ENCODE measurements at regions not wholly inside any gene's neighbourhood (a gene's known extent, or its start where the extent isn't known, plus 50 kb on each side); places are given as distances from the start of the nearest gene placed in this dataset.

DNA sequence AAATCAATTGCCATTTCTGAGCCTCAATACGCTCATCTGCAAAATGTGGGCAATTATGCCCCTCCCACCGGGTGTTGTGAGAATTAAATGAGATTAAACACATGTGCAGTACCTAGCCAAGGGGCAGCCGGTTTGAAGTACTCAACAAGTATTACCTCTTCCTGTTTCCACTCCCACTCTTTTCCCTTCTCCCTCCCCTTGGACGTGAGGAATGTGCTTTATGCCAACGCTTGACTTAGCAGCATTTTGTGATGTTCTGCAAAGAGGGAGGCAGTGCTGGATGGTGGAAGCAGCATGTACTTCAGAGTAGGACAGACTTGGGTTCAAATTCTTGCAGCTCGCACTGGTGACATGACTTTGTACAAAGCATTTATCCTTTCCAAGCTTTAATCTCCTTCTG lies 306.0 kb downstream of the BUD13 start:
- Histone ChIP-seq H3K9me3 (no peaks in the 10 kb centered on the region), H3K27ac (no peak overlapping the region), H3K36me3 (no peaks in the 10 kb centered on the region), H3K27me3 (no peaks in the 10 kb centered on the region), H3K4me1 (peaks cover 0 to 11% (median 0%) of the 10 kb centered on the region in 4 donors), H3K4me3 (no peak overlapping the region)
- TF ChIP-seq POLR2A (IDR thresholded peaks at IDR 0.05), result no peak
- TF ChIP-seq, protein P1, sequence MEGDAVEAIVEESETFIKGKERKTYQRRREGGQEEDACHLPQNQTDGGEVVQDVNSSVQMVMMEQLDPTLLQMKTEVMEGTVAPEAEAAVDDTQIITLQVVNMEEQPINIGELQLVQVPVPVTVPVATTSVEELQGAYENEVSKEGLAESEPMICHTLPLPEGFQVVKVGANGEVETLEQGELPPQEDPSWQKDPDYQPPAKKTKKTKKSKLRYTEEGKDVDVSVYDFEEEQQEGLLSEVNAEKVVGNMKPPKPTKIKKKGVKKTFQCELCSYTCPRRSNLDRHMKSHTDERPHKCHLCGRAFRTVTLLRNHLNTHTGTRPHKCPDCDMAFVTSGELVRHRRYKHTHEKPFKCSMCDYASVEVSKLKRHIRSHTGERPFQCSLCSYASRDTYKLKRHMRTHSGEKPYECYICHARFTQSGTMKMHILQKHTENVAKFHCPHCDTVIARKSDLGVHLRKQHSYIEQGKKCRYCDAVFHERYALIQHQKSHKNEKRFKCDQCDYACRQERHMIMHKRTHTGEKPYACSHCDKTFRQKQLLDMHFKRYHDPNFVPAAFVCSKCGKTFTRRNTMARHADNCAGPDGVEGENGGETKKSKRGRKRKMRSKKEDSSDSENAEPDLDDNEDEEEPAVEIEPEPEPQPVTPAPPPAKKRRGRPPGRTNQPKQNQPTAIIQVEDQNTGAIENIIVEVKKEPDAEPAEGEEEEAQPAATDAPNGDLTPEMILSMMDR (IDR thresholded peaks at IDR 0.05), result no peak
- no peak for TF ChIP-seq EP300 (IDR thresholded peaks at IDR 0.05)
- 59 to 68% methylated on average over 6 of the region's 6 CpGs for WGBS, 2 donors
- DNase-seq (ENCODE audit: low spot score in 2 of 2), result no peak

DNA sequence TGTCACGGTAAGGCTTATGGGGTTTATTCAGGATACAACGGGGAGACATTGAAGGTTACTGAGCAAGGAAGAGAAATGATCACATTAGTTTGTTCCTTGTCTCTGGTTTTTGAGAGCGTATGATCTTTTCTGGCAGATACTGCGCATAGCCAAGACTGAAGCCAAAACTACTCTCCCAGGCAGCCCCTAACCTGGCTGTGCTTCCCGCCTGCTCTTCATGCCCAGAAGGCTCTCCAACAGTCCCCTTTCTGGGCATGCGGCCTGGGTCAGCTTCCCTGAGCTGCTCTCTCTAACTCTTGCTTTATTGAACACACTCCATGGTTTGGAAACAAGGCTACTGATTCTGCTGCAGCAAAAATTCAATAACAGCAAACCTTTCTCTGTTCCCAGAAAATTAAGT lies 306.6 kb downstream of the BUD13 start:
- no peak for DNase-seq (ENCODE audit: low spot score in 2 of 2)
- 82 to 83% methylated on average over 6 of the region's 6 CpGs for WGBS, 2 donors
- Histone ChIP-seq H3K27me3 (no peaks in the 10 kb centered on the region), H3K4me1 (peaks cover 0 to 8% (median 0%) of the 10 kb centered on the region in 4 donors), H3K9me3 (no peaks in the 10 kb centered on the region), H3K27ac (no peak overlapping the region), H3K4me3 (no peak overlapping the region), H3K36me3 (no peaks in the 10 kb centered on the region)
- TF ChIP-seq, protein P1 (IDR thresholded peaks at IDR 0.05), result no peak
- TF ChIP-seq EP300 (IDR thresholded peaks at IDR 0.05), result no peak
- no peak for TF ChIP-seq POLR2A (IDR thresholded peaks at IDR 0.05)

DNA sequence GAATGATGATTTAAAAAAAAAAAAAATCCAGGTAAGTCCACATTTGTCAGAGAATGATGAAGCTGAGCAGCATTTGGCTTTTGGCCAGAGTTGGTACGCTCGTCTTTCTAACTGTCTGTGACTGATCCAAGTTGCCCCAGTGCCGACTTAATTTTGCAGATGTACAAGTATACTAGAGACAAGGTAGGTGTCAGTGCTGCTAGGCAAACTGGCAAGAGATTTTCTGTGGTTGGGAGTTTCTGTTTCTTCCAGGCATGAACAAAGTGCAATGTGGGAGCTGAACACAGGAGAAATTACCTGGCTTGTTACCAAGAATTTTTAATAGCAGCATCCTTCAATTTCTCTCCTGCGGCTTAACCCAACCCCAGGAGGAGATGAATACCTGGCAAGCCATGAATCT lies 307.7 kb downstream of the BUD13 start:
- DNase-seq (ENCODE audit: low spot score in 2 of 2), result no peak
- no peak overlapping the region for H3K27ac ChIP-seq
- TF ChIP-seq, protein P1 (IDR thresholded peaks at IDR 0.05), result no peak
- no peak for TF ChIP-seq EP300 (IDR thresholded peaks at IDR 0.05)
- no peak for TF ChIP-seq POLR2A (IDR thresholded peaks at IDR 0.05)
- H3K4me1 ChIP-seq, result peaks cover 0 to 8% (median 0%) of the 10 kb centered on the region in 4 donors
- H3K27me3 ChIP-seq, result no peaks in the 10 kb centered on the region
- no peaks in the 10 kb centered on the region for H3K36me3 ChIP-seq
- no peaks in the 10 kb centered on the region for H3K9me3 ChIP-seq
- H3K4me3 ChIP-seq, result no peak overlapping the region
- WGBS, 2 donors, result 75 to 79% methylated on average over 4 of the region's 4 CpGs

DNA sequence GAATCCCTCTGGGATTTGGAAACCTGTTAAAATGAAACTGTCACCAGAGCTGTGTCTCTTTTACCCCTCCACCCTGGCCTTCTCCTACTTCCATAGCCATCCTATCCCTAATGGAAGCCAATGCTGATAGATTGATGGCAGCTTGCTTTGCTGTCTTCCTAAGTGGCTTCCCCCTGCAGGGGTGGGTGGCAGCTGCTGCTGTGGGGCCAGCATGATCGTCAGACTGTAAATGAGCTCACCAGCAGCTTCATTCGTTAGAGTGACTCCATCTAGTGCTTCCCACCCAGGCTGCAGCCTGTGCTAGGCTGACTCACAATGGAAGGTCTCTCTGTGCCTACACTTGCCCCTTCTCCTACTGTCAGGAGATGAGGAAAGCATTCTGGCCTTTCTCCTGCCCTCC lies 311.0 kb downstream of the BUD13 start:
- WGBS, 2 donors, result 35 to 39% methylated on average over 2 of the region's 2 CpGs
- no peaks in the 10 kb centered on the region for H3K9me3 ChIP-seq
- H3K4me3 ChIP-seq, result no peak overlapping the region
- no peak overlapping the region for H3K27ac ChIP-seq
- H3K36me3 ChIP-seq, result no peaks in the 10 kb centered on the region
- TF ChIP-seq EP300 (IDR thresholded peaks at IDR 0.05) (no peak), POLR2A (IDR thresholded peaks at IDR 0.05) (no peak)
- TF ChIP-seq, protein P1 (IDR thresholded peaks at IDR 0.05), result no peak
- no peaks in the 10 kb centered on the region for H3K27me3 ChIP-seq
- no peaks in the 10 kb centered on the region for H3K4me1 ChIP-seq
- no peak for DNase-seq (ENCODE audit: low spot score in 2 of 2)

DNA sequence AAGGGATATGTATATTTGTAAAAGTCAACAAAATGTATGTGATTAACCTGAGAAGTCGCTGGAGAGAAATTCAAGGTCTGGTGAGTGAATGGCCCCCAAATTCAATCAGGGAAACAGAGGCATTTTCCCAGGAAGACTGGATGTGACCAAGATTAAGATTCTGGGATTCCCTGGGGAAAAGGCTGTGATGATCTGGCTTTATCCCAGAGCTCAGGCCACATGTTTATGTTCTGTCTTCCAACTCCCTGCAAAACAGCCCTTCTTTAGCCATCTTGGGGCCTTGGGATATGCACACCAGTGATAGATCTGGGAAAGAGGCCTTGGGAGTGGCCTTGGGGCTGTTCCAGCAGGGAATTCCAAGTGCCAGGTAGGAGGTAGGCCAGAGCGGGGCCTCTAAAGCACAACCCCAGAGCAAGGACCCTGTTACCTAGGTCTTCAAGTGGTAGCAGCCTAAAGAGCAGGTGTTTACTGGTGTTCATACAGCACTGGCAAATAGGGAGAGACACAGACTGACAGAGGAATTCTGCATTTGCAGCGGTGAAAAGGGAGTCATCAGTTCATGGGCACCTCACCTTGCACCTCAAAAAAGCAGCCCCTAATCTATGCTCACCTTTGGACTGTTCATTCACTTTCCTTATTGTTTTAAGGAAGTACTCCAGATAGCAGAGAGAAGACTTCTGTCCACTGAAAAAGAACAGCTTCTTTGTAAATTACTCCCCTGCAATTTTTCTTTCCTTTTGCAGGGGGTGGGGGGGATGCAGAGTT lies 312.4 kb downstream of the BUD13 start:
- 70 to 89% methylated on average over 3 of the region's 3 CpGs for WGBS, 2 donors
- H3K4me1 ChIP-seq, result no peaks in the 10 kb centered on the region
- H3K4me3 ChIP-seq, result no peak overlapping the region
- H3K27ac ChIP-seq, result no peak overlapping the region
- no peaks in the 10 kb centered on the region for H3K9me3 ChIP-seq
- no peaks in the 10 kb centered on the region for H3K27me3 ChIP-seq
- no peaks in the 10 kb centered on the region for H3K36me3 ChIP-seq
- DNase-seq (ENCODE audit: low spot score in 2 of 2), result no peak
- no peak for TF ChIP-seq EP300 (IDR thresholded peaks at IDR 0.05)
- no peak for TF ChIP-seq POLR2A (IDR thresholded peaks at IDR 0.05)
- TF ChIP-seq, protein P1 (IDR thresholded peaks at IDR 0.05), result no peak
